ENCODE measurements at regions not wholly inside any gene's neighbourhood (a gene's known extent, or its start where the extent isn't known, plus 50 kb on each side); places are given as distances from the start of the nearest gene placed in this dataset.

DNA sequence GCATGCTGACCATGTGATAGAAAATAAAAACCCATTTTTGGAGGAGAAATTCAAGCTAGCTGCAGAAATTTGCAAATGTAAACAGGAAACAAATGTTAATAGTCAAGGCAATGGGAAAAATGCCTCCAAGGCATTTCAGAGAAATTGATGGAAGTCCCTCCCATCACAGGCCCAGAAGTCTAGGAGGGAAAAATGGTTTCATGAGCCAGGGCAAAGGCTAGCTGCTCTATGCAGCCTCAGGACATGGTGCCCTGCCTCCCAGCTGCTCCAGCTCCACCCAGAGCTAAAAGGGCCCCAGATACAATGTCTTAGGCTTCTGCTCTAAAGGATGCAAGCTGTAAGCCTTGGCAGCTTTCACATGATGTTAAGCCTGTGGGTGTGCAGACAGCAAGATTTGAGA is 1419.4 kb upstream of the CELF4 start:
- H4K20me1 ChIP-seq (replicated peaks; ENCODE audit: control insufficient read depth, extremely low read depth, insufficient read depth, low read length) = no peaks in the 10 kb centered on the region
- H2AFZ ChIP-seq (ENCODE audit: low read depth, low read length) = no peak overlapping the region
- H3K9ac ChIP-seq (replicated peaks; ENCODE audit: extremely low read depth, insufficient read depth, low read length) = no peak overlapping the region
- no peak overlapping the region for H3K4me2 ChIP-seq (ENCODE audit: insufficient read depth, low read length)
- TF ChIP-seq JUN (IDR thresholded peaks at IDR 0.05; ENCODE audit: borderline replicate concordance, insufficient read depth, insufficient read length, low read depth) = no peak
- TF ChIP-seq, protein P1, sequence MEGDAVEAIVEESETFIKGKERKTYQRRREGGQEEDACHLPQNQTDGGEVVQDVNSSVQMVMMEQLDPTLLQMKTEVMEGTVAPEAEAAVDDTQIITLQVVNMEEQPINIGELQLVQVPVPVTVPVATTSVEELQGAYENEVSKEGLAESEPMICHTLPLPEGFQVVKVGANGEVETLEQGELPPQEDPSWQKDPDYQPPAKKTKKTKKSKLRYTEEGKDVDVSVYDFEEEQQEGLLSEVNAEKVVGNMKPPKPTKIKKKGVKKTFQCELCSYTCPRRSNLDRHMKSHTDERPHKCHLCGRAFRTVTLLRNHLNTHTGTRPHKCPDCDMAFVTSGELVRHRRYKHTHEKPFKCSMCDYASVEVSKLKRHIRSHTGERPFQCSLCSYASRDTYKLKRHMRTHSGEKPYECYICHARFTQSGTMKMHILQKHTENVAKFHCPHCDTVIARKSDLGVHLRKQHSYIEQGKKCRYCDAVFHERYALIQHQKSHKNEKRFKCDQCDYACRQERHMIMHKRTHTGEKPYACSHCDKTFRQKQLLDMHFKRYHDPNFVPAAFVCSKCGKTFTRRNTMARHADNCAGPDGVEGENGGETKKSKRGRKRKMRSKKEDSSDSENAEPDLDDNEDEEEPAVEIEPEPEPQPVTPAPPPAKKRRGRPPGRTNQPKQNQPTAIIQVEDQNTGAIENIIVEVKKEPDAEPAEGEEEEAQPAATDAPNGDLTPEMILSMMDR (IDR thresholded peaks at IDR 0.05; ENCODE audit: extremely low read depth in 1 of 2, insufficient read depth in 1 of 2, low read depth in 1 of 2, low read length in 2 of 2) = no peak
- H3K27ac ChIP-seq (ENCODE audit: insufficient read depth, low read depth, low read length) = no peak overlapping the region
- no peaks in the 10 kb centered on the region for H3K27me3 ChIP-seq (ENCODE audit: control insufficient read depth in 2 of 2, insufficient read depth in 2 of 2, low read length in 2 of 2)
- FAIRE-seq (no peak), DNase-seq (ENCODE audit: low read depth, low spot score) (no peak)
- CTCF ChIA-PET = interaction anchor here (1.5 kb wide), 1 partner anchor 12 kb away, joined by 3 read pairs; no protein-coding TSS in a partner anchor
- H3K9me3 ChIP-seq (replicated peaks; ENCODE audit: control insufficient read depth, insufficient read depth, low read length) = no peaks in the 10 kb centered on the region
- no TSS peak for BruUV-seq (replicated peaks)
- dilution Hi-C loops (cut with MboI; ENCODE audit: extremely low pct_ligation_motif_present, low sequenced_read_pairs) (no loop called here), intact Hi-C loops (cut with micrococcal nuclease) (no loop called here)
- no peak overlapping the region for H3K4me3 ChIP-seq (replicated peaks in 1 of 3; ENCODE audit: insufficient read depth in 1 of 3, low read depth in 1 of 3, low read length in 3 of 3)
- no peaks in the 10 kb centered on the region for H3K4me1 ChIP-seq (ENCODE audit: control insufficient read depth, extremely low read depth, insufficient read depth, low read length)
- no peaks in the 10 kb centered on the region for H3K79me2 ChIP-seq (ENCODE audit: control insufficient read depth, insufficient read depth, low read length)
- POLR2A ChIA-PET = no interaction called here
- H3K36me3 ChIP-seq (ENCODE audit: control insufficient read depth in 2 of 2, extremely low read depth in 1 of 2, insufficient read depth in 2 of 2, low read length in 2 of 2) = no peaks in the 10 kb centered on the region
- H3K9me1 ChIP-seq (replicated peaks; ENCODE audit: control insufficient read depth, extremely low read depth, insufficient read depth, low read length) = no peaks in the 10 kb centered on the region

DNA sequence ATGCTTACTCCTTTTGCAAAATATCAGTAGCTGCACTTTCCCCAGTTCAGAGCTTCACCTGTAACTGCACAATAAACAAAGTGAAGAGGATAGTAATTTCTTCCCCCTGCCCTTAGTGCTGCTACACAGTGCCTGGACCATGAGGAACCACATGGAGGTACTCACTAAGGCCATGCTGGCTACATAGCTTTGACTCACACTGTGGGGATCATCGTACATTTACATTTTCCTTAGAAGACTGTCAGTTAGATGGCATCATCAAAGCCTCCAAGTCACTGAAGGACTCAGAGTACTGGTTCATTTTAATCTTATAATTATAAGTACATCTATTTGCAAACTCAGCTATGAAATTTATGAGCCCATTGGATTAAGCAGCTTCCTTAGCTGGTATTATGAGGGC is 1416.5 kb upstream of the CELF4 start:
- Histone ChIP-seq H3K79me2 (ENCODE audit: control insufficient read depth, insufficient read depth, low read length) (no peaks in the 10 kb centered on the region), H3K27me3 (ENCODE audit: control insufficient read depth in 2 of 2, insufficient read depth in 2 of 2, low read length in 2 of 2) (no peaks in the 10 kb centered on the region), H3K9me3 (replicated peaks; ENCODE audit: control insufficient read depth, insufficient read depth, low read length) (no peaks in the 10 kb centered on the region), H3K4me2 (ENCODE audit: insufficient read depth, low read length) (no peak overlapping the region), H4K20me1 (replicated peaks; ENCODE audit: control insufficient read depth, extremely low read depth, insufficient read depth, low read length) (no peaks in the 10 kb centered on the region), H3K27ac (ENCODE audit: insufficient read depth, low read depth, low read length) (no peak overlapping the region), H3K4me3 (replicated peaks in 1 of 3; ENCODE audit: insufficient read depth in 1 of 3, low read depth in 1 of 3, low read length in 3 of 3) (no peak overlapping the region), H3K36me3 (ENCODE audit: control insufficient read depth in 2 of 2, extremely low read depth in 1 of 2, insufficient read depth in 2 of 2, low read length in 2 of 2) (no peaks in the 10 kb centered on the region), H3K4me1 (ENCODE audit: control insufficient read depth, extremely low read depth, insufficient read depth, low read length) (no peaks in the 10 kb centered on the region), H3K9ac (replicated peaks; ENCODE audit: extremely low read depth, insufficient read depth, low read length) (no peak overlapping the region), H3K9me1 (replicated peaks; ENCODE audit: control insufficient read depth, extremely low read depth, insufficient read depth, low read length) (no peaks in the 10 kb centered on the region), H2AFZ (ENCODE audit: low read depth, low read length) (no peak overlapping the region)
- intact Hi-C loops (cut with micrococcal nuclease) = no loop called here
- DNase-seq (ENCODE audit: low read depth, low spot score) (no peak), FAIRE-seq (no peak)
- no TSS peak for BruUV-seq (replicated peaks)
- dilution Hi-C loops (cut with MboI; ENCODE audit: extremely low pct_ligation_motif_present, low sequenced_read_pairs) = no loop called here
- POLR2A ChIA-PET = no interaction called here
- CTCF ChIA-PET = no interaction called here
- TF ChIP-seq EZH2 (IDR thresholded peaks at IDR 0.05; ENCODE audit: borderline replicate concordance, low read depth, low read length, severe bottlenecking) (no peak), MYC (IDR thresholded peaks at IDR 0.05; ENCODE audit: low read depth, low read length) (no peak), POLR2AphosphoS5 (IDR thresholded peaks at IDR 0.05; ENCODE audit: insufficient read depth, low read depth, low read length) (no peak), JUN (IDR thresholded peaks at IDR 0.05; ENCODE audit: borderline replicate concordance, insufficient read depth, insufficient read length, low read depth) (no peak), GATA2 (IDR thresholded peaks at IDR 0.05; ENCODE audit: insufficient read depth, insufficient read length, low read depth, low read length) (no peak), FOS (IDR thresholded peaks at IDR 0.05; ENCODE audit: borderline replicate concordance, insufficient read depth, low read length) (no peak), POLR2A (IDR thresholded peaks at IDR 0.05; ENCODE audit: low read depth, low read length) (no peak)
- TF ChIP-seq, protein P2, sequence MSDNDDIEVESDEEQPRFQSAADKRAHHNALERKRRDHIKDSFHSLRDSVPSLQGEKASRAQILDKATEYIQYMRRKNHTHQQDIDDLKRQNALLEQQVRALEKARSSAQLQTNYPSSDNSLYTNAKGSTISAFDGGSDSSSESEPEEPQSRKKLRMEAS (IDR thresholded peaks at IDR 0.05; ENCODE audit: insufficient read depth, insufficient read length) = no peak
- TF ChIP-seq, protein P1 (IDR thresholded peaks at IDR 0.05; ENCODE audit: extremely low read depth in 1 of 2, insufficient read depth in 1 of 2, low read depth in 1 of 2, low read length in 2 of 2) = no peak

Measured in endothelial cell of umbilical vein (primary cell).